Activated T-cell treated with anti-CD3 and anti-CD28 coated beads, Interleukin-2, amount 50 U/mL, for 48 hours (primary cell): ENCODE measurements at regions not wholly inside any gene's neighbourhood (a gene's known extent, or its start where the extent isn't known, plus 50 kb on each side); places are given as distances from the start of the nearest gene placed in this dataset.

Experiments
- DNase-seq, 2 experiments: peaks; one replicate each; pipeline ENCODE4 v3.0.0-alpha.2; 2020

GRCh38 chr20:60454491-60454890 is 496.3 kb downstream of the CDH26 start:
- DNase-seq = no peak

- DNase-seq = no peak
Observed at GRCh38 chr20:60455272-60455671, 497.0 kb downstream of the CDH26 start.

- DNase-seq = no peak
Observed at GRCh38 chr20:60459212-60459611, 501.0 kb downstream of the CDH26 start.

- no peak for DNase-seq
Observed at GRCh38 chr20:60461993-60462392, 503.8 kb downstream of the CDH26 start.

GRCh38 chr20:60463798-60464197 is 505.6 kb downstream of the CDH26 start:
- no peak for DNase-seq

GRCh38 chr20:60465439-60465838 is 507.2 kb downstream of the CDH26 start:
- no peak for DNase-seq

GRCh38 chr20:60465993-60466686 is 507.9 kb downstream of the CDH26 start:
- DNase-seq = no peak

GRCh38 chr20:60466687-60467022 is 508.4 kb downstream of the CDH26 start:
- no peak for DNase-seq

- no peak for DNase-seq
Observed at GRCh38 chr20:60467078-60467477, 508.9 kb downstream of the CDH26 start.

- DNase-seq = no peak
Observed at GRCh38 chr20:60467771-60468170, 509.5 kb downstream of the CDH26 start.

- no peak for DNase-seq
Observed at GRCh38 chr20:60469829-60470228, 511.6 kb downstream of the CDH26 start.

GRCh38 chr20:60470366-60470765 is 512.1 kb downstream of the CDH26 start:
- no peak for DNase-seq

- DNase-seq = no peak
Observed at GRCh38 chr20:60473211-60473610, 515.0 kb downstream of the CDH26 start.

GRCh38 chr20:60474385-60474910 is 516.2 kb downstream of the CDH26 start:
- DNase-seq = no peak

GRCh38 chr20:60476045-60476444 is 517.8 kb downstream of the CDH26 start:
- no peak for DNase-seq

- DNase-seq = no peak
Observed at GRCh38 chr20:60477958-60478357, 519.7 kb downstream of the CDH26 start.

- no peak for DNase-seq
Observed at GRCh38 chr20:60478533-60478932, 520.3 kb downstream of the CDH26 start.

- no peak for DNase-seq
Observed at GRCh38 chr20:60480950-60481742, 522.9 kb downstream of the CDH26 start.

GRCh38 chr20:60481743-60482133 is 523.5 kb downstream of the CDH26 start:
- DNase-seq = no peak

- no peak for DNase-seq
Observed at GRCh38 chr20:60482221-60483008, 524.2 kb downstream of the CDH26 start.

- no peak for DNase-seq
Observed at GRCh38 chr20:60483371-60483770, 525.1 kb downstream of the CDH26 start.

- DNase-seq = no peak
Observed at GRCh38 chr20:60484316-60484715, 526.1 kb downstream of the CDH26 start.

- DNase-seq = no peak
Observed at GRCh38 chr20:60485012-60485760, 527.0 kb downstream of the CDH26 start.
